ENCODE measurements at regions not wholly inside any gene's neighbourhood (a gene's known extent, or its start where the extent isn't known, plus 50 kb on each side); places are given as distances from the start of the nearest gene placed in this dataset.
"Not testable (repeated sequence)": the region's sequence is repeated elsewhere in the genome, so short reads cannot be mapped to it uniquely, and the experiment has no call there.

- Histone ChIP-seq H3K4me1 (ENCODE audit: control insufficient read depth in 2 of 2, insufficient read depth in 2 of 2, low read length in 1 of 2) (no peaks in the 10 kb centered on the region), H3K27me3 (ENCODE audit: control insufficient read depth in 1 of 2, insufficient read depth in 2 of 2, low read length in 2 of 2) (no peaks in the 10 kb centered on the region), H3K4me3 (ENCODE audit: low read depth in 1 of 2, low read length in 2 of 2) (no peak overlapping the region), H3K27ac (ENCODE audit: low read depth in 2 of 2, low read length in 1 of 2) (no peak overlapping the region), H3K9me3 (ENCODE audit: control insufficient read depth in 2 of 2, insufficient read depth in 1 of 2, low read depth in 1 of 2, low read length in 1 of 2) (no peaks in the 10 kb centered on the region), H3K36me3 (ENCODE audit: control insufficient read depth in 2 of 2, insufficient read depth in 2 of 2, low read length in 1 of 2) (no peaks in the 10 kb centered on the region)
- 79 to 86% methylated on average over 5 of the region's 5 CpGs for WGBS, 2 donors
Observed at GRCh38 chr1:60841116-60842046, 241.0 kb upstream of the NFIA start.

- WGBS, 2 donors: 89 to 94% methylated on average over 2 of the region's 2 CpGs
- H3K36me3 ChIP-seq (ENCODE audit: control insufficient read depth in 2 of 2, insufficient read depth in 2 of 2, low read length in 1 of 2); H3K9me3 ChIP-seq (ENCODE audit: control insufficient read depth in 2 of 2, insufficient read depth in 1 of 2, low read depth in 1 of 2, low read length in 1 of 2); H3K27ac ChIP-seq (ENCODE audit: low read depth in 2 of 2, low read length in 1 of 2); H3K27me3 ChIP-seq (ENCODE audit: control insufficient read depth in 1 of 2, insufficient read depth in 2 of 2, low read length in 2 of 2); H3K4me3 ChIP-seq (ENCODE audit: low read depth in 1 of 2, low read length in 2 of 2); H3K4me1 ChIP-seq (ENCODE audit: control insufficient read depth in 2 of 2, insufficient read depth in 2 of 2, low read length in 1 of 2): not testable (repeated sequence)
Observed at GRCh38 chr1:60840476-60840875, 241.9 kb upstream of the NFIA start.

DNA sequence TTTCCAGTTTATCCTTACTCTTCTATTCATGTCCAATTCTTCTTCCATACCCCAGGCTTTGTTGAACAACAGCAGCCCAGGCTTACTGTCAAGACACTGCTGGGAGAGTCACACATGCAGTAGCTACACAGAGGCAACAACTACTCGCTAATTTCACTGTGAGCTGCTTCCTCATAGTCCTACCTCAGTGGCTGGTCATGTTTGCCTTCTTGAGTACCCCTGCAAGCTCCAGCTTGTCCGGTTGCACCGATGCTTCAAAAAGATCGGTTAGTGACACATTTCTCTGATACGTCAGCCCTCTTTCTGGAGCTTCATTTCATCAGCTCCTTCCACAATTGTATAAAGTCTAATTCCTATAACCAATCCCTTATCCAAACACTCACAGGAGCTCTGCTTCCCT, 246.7 kb upstream of the NFIA start:
- H3K36me3 ChIP-seq (ENCODE audit: control insufficient read depth in 2 of 2, insufficient read depth in 2 of 2, low read length in 1 of 2): no peaks in the 10 kb centered on the region
- no peaks in the 10 kb centered on the region for H3K9me3 ChIP-seq (ENCODE audit: control insufficient read depth in 2 of 2, insufficient read depth in 1 of 2, low read depth in 1 of 2, low read length in 1 of 2)
- no peaks in the 10 kb centered on the region for H3K27me3 ChIP-seq (ENCODE audit: control insufficient read depth in 1 of 2, insufficient read depth in 2 of 2, low read length in 2 of 2)
- H3K4me3 ChIP-seq (ENCODE audit: low read depth in 1 of 2, low read length in 2 of 2): no peak overlapping the region
- H3K4me1 ChIP-seq (ENCODE audit: control insufficient read depth in 2 of 2, insufficient read depth in 2 of 2, low read length in 1 of 2): no peaks in the 10 kb centered on the region
- WGBS, 2 donors: 59 to 67% methylated on average over 5 of the region's 5 CpGs
- no peak overlapping the region for H3K27ac ChIP-seq (ENCODE audit: low read depth in 2 of 2, low read length in 1 of 2)

DNA sequence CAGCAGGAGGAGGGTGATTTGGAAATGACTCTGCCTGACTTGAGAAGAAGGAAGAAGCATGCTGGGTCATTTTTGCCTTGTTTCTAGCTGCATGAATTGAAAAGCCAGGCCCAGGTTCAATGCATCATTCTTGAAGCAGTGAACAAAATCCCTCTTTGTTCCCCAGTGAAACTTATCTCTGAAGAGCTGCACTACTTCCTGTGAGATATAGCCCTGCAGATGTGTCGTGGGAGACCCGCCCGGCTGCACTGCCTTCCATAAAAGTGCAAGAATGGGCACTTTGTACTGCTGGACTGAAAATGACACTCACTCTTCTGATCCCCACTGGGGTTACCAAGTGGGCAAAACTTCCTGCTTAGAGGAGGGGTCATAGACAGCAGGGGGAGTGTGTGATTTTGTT, 249.2 kb upstream of the NFIA start:
- Histone ChIP-seq H3K36me3 (ENCODE audit: control insufficient read depth in 2 of 2, insufficient read depth in 2 of 2, low read length in 1 of 2) (no peaks in the 10 kb centered on the region), H3K4me1 (ENCODE audit: control insufficient read depth in 2 of 2, insufficient read depth in 2 of 2, low read length in 1 of 2) (no peaks in the 10 kb centered on the region), H3K27ac (ENCODE audit: low read depth in 2 of 2, low read length in 1 of 2) (no peak overlapping the region), H3K4me3 (ENCODE audit: low read depth in 1 of 2, low read length in 2 of 2) (no peak overlapping the region), H3K9me3 (ENCODE audit: control insufficient read depth in 2 of 2, insufficient read depth in 1 of 2, low read depth in 1 of 2, low read length in 1 of 2) (no peaks in the 10 kb centered on the region), H3K27me3 (ENCODE audit: control insufficient read depth in 1 of 2, insufficient read depth in 2 of 2, low read length in 2 of 2) (no peaks in the 10 kb centered on the region)
- 52 to 58% methylated on average over 3 of the region's 3 CpGs for WGBS, 2 donors

DNA sequence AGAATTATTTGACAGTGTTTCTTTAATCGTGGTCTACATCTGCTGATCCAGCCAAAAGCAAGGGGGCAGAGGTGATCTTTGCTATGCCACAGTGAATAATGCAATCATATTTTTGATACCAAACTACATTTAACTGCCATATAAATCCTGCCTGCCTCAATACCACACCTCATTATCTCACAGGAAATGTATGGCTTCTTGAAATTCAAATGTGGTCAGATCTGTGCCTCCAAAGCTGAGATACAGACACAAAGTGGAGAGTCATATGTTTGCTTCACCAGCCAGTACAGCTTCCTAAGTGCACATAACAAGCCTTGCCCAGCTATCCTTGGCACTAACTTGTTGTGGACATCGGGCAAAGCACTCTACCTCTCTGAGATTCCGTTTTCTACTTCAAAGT, 250.0 kb upstream of the NFIA start:
- no peaks in the 10 kb centered on the region for H3K27me3 ChIP-seq (ENCODE audit: control insufficient read depth in 1 of 2, insufficient read depth in 2 of 2, low read length in 2 of 2)
- H3K9me3 ChIP-seq (ENCODE audit: control insufficient read depth in 2 of 2, insufficient read depth in 1 of 2, low read depth in 1 of 2, low read length in 1 of 2): no peaks in the 10 kb centered on the region
- WGBS, 2 donors: 66 to 73% methylated on average over 3 of the region's 3 CpGs
- no peak overlapping the region for H3K4me3 ChIP-seq (ENCODE audit: low read depth in 1 of 2, low read length in 2 of 2)
- no peaks in the 10 kb centered on the region for H3K4me1 ChIP-seq (ENCODE audit: control insufficient read depth in 2 of 2, insufficient read depth in 2 of 2, low read length in 1 of 2)
- no peak overlapping the region for H3K27ac ChIP-seq (ENCODE audit: low read depth in 2 of 2, low read length in 1 of 2)
- H3K36me3 ChIP-seq (ENCODE audit: control insufficient read depth in 2 of 2, insufficient read depth in 2 of 2, low read length in 1 of 2): no peaks in the 10 kb centered on the region

GRCh38 chr1:60831780-60832179, 250.6 kb upstream of the NFIA start:
- H3K4me3 ChIP-seq (ENCODE audit: low read depth in 1 of 2, low read length in 2 of 2): no peak overlapping the region
- H3K4me1 ChIP-seq (ENCODE audit: control insufficient read depth in 2 of 2, insufficient read depth in 2 of 2, low read length in 1 of 2): no peaks in the 10 kb centered on the region
- 81 to 83% methylated on average over 3 of the region's 3 CpGs for WGBS, 2 donors
- H3K36me3 ChIP-seq (ENCODE audit: control insufficient read depth in 2 of 2, insufficient read depth in 2 of 2, low read length in 1 of 2): no peaks in the 10 kb centered on the region
- no peak overlapping the region for H3K27ac ChIP-seq (ENCODE audit: low read depth in 2 of 2, low read length in 1 of 2)
- H3K27me3 ChIP-seq (ENCODE audit: control insufficient read depth in 1 of 2, insufficient read depth in 2 of 2, low read length in 2 of 2): no peaks in the 10 kb centered on the region
- no peaks in the 10 kb centered on the region for H3K9me3 ChIP-seq (ENCODE audit: control insufficient read depth in 2 of 2, insufficient read depth in 1 of 2, low read depth in 1 of 2, low read length in 1 of 2)

DNA sequence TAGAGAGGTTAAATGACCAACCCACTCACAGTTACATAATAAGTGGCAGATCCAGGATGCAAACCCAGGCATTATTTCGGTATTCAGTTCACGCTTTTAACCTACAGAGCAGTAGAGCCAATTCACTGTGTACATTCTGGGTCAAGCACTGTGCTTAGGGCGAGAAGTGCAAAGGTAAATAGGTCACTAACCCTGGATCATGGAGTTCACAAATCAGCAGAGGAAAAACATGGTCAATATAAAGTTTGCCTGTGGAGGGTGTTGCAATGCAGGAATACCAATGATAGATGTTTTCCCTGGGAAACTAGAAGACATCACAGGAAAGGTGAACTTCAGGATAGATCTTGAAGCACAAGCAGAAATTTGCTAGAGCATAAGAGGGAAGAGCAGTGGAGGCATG, 253.4 kb upstream of the NFIA start:
- Histone ChIP-seq H3K27ac (ENCODE audit: low read depth in 2 of 2, low read length in 1 of 2) (no peak overlapping the region), H3K4me1 (ENCODE audit: control insufficient read depth in 2 of 2, insufficient read depth in 2 of 2, low read length in 1 of 2) (no peaks in the 10 kb centered on the region), H3K9me3 (ENCODE audit: control insufficient read depth in 2 of 2, insufficient read depth in 1 of 2, low read depth in 1 of 2, low read length in 1 of 2) (no peaks in the 10 kb centered on the region), H3K4me3 (ENCODE audit: low read depth in 1 of 2, low read length in 2 of 2) (no peak overlapping the region), H3K36me3 (ENCODE audit: control insufficient read depth in 2 of 2, insufficient read depth in 2 of 2, low read length in 1 of 2) (no peaks in the 10 kb centered on the region), H3K27me3 (ENCODE audit: control insufficient read depth in 1 of 2, insufficient read depth in 2 of 2, low read length in 2 of 2) (no peaks in the 10 kb centered on the region)
- WGBS, 2 donors: 88 to 94% methylated on average over 3 of the region's 3 CpGs

DNA sequence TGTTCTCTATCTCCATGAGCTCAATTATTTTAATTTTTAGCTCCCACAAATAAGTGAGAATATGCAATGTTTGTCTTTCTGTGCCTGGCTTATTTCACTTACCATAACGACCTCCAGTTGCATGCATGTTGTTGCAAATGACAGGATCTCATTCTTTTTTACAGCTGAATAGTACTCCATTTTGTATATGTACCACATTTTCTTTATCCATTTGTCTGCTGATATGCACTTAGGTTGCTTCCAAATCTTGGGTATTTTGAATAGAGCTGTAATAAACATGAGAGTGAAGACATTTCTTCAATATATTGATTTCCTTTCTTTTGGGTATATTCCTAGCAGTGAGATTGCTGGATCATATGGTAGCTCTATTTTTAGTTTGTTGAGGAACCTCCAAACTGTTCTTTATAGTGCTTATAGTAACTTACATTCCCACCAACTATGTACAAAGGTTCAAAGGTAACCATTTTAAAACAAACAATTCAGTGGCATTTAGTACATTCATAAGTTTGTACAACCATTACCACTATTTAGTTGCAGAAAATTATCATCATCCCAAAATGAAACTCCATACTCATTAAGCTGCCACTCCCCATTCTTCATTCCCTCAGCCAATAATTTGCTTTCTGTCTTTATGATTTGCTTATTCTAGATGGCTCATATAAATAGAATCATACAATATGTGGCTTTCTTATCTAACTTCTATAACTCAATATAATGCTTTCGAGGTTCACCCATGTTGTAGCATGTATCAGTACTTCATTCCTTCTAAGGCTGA, 255.9 kb upstream of the NFIA start:
- H3K4me3 ChIP-seq (ENCODE audit: low read depth in 1 of 2, low read length in 2 of 2): no peak overlapping the region
- H3K27ac ChIP-seq (ENCODE audit: low read depth in 2 of 2, low read length in 1 of 2): no peak overlapping the region
- WGBS, 2 donors: 85% methylated on average over 2 of the region's 2 CpGs
- H3K27me3 ChIP-seq (ENCODE audit: control insufficient read depth in 1 of 2, insufficient read depth in 2 of 2, low read length in 2 of 2): no peaks in the 10 kb centered on the region
- no peaks in the 10 kb centered on the region for H3K9me3 ChIP-seq (ENCODE audit: control insufficient read depth in 2 of 2, insufficient read depth in 1 of 2, low read depth in 1 of 2, low read length in 1 of 2)
- H3K4me1 ChIP-seq (ENCODE audit: control insufficient read depth in 2 of 2, insufficient read depth in 2 of 2, low read length in 1 of 2): no peaks in the 10 kb centered on the region
- H3K36me3 ChIP-seq (ENCODE audit: control insufficient read depth in 2 of 2, insufficient read depth in 2 of 2, low read length in 1 of 2): no peaks in the 10 kb centered on the region

GRCh38 chr1:60825593-60825992, 256.8 kb upstream of the NFIA start:
- H3K27me3 ChIP-seq (ENCODE audit: control insufficient read depth in 1 of 2, insufficient read depth in 2 of 2, low read length in 2 of 2): no peaks in the 10 kb centered on the region
- no peak overlapping the region for H3K27ac ChIP-seq (ENCODE audit: low read depth in 2 of 2, low read length in 1 of 2)
- no peaks in the 10 kb centered on the region for H3K9me3 ChIP-seq (ENCODE audit: control insufficient read depth in 2 of 2, insufficient read depth in 1 of 2, low read depth in 1 of 2, low read length in 1 of 2)
- H3K36me3 ChIP-seq (ENCODE audit: control insufficient read depth in 2 of 2, insufficient read depth in 2 of 2, low read length in 1 of 2): no peaks in the 10 kb centered on the region
- WGBS, 2 donors: 82 to 89% methylated on average over 1 of the region's 1 CpG
- no peaks in the 10 kb centered on the region for H3K4me1 ChIP-seq (ENCODE audit: control insufficient read depth in 2 of 2, insufficient read depth in 2 of 2, low read length in 1 of 2)
- no peak overlapping the region for H3K4me3 ChIP-seq (ENCODE audit: low read depth in 1 of 2, low read length in 2 of 2)
